HuH-7 (cell line): ENCODE measurements at regions not wholly inside any gene's neighbourhood (a gene's known extent, or its start where the extent isn't known, plus 50 kb on each side); places are given as distances from the start of the nearest gene placed in this dataset.

Experiments used
- DNase-seq: peaks from one replicate; pipeline ENCODE4 v3.0.0; 2011; ENCODE audit warnings: low spot score

- DNase-seq, result no peak
Observed at GRCh38 chr3:117762621-117763037, 1053.0 kb downstream of the TUSC7 start.

GRCh38 chr3:117763561-117763960 lies 1054.0 kb downstream of the TUSC7 start:
- DNase-seq, result no peak

- no peak for DNase-seq
Observed at GRCh38 chr3:117768581-117768980, 1059.0 kb downstream of the TUSC7 start.

GRCh38 chr3:117774130-117774529 lies 1064.6 kb downstream of the TUSC7 start:
- no peak for DNase-seq

- DNase-seq, result no peak
Observed at GRCh38 chr3:117786349-117786748, 1076.8 kb downstream of the TUSC7 start.

GRCh38 chr3:117788061-117788460 lies 1078.5 kb downstream of the TUSC7 start:
- no peak for DNase-seq

- DNase-seq, result no peak
Observed at GRCh38 chr3:117788506-117788905, 1078.9 kb downstream of the TUSC7 start.

GRCh38 chr3:117790235-117790987 lies 1080.8 kb downstream of the TUSC7 start:
- DNase-seq, result no peak

GRCh38 chr3:117793622-117794265 lies 1084.2 kb downstream of the TUSC7 start:
- DNase-seq, result no peak

- DNase-seq, result no peak
Observed at GRCh38 chr3:117798221-117798620, 1088.6 kb downstream of the TUSC7 start.

- no peak for DNase-seq
Observed at GRCh38 chr3:117798687-117799386, 1089.3 kb downstream of the TUSC7 start.

- DNase-seq, result no peak
Observed at GRCh38 chr3:117799387-117799735, 1089.8 kb downstream of the TUSC7 start.

GRCh38 chr3:117801912-117802239 lies 1092.3 kb downstream of the TUSC7 start:
- no peak for DNase-seq

GRCh38 chr3:117809186-117810081 lies 1099.9 kb downstream of the TUSC7 start:
- DNase-seq, result no peak

GRCh38 chr3:117811786-117812185 lies 1102.2 kb downstream of the TUSC7 start:
- no peak for DNase-seq

- DNase-seq, result no peak
Observed at GRCh38 chr3:117814975-117815374, 1105.4 kb downstream of the TUSC7 start.

- DNase-seq, result no peak
Observed at GRCh38 chr3:117817103-117817502, 1107.5 kb downstream of the TUSC7 start.

- DNase-seq, result no peak
Observed at GRCh38 chr3:117818592-117818991, 1109.0 kb downstream of the TUSC7 start.

- DNase-seq, result no peak
Observed at GRCh38 chr3:117820658-117821299, 1111.2 kb downstream of the TUSC7 start.

- DNase-seq, result no peak
Observed at GRCh38 chr3:117822416-117822815, 1112.8 kb downstream of the TUSC7 start.

- no peak for DNase-seq
Observed at GRCh38 chr3:117836296-117836695, 1126.7 kb downstream of the TUSC7 start.

- DNase-seq, result no peak
Observed at GRCh38 chr3:117837391-117837790, 1127.8 kb downstream of the TUSC7 start.
